GM23338 (cell line): ENCODE measurements at regions not wholly inside any gene's neighbourhood (a gene's known extent, or its start where the extent isn't known, plus 50 kb on each side); places are given as distances from the start of the nearest gene placed in this dataset.

Source experiments
- CREB1 ChIP-seq: fragments of 250-450 bp; sonication (Bioruptor Pico); IDR thresholded peaks from 2 replicates; pipeline ENCODE4 v1.5.0; 2020; ENCODE audit warnings: low read depth, mild to moderate bottlenecking, moderate library complexity
- EZH2 ChIP-seq: fragments of 200-600 bp; sonication (generic); IDR thresholded peaks from one replicate; pipeline ENCODE4 v1.8.0; 2017; ENCODE audit warnings: antibody characterized with exemption, mild to moderate bottlenecking, low read depth; ENCODE audit not compliant: unreplicated experiment
- EZH2phosphoT487 ChIP-seq: fragments of 200-600 bp; sonication (generic); IDR thresholded peaks from one replicate; pipeline ENCODE4 v1.8.1; 2018; ENCODE audit warnings: antibody characterized with exemption; ENCODE audit not compliant: unreplicated experiment
- JUNB ChIP-seq: IDR thresholded peaks from one replicate; pipeline ENCODE4 v1.6.1; 2016; ENCODE audit warnings: antibody characterized with exemption; ENCODE audit not compliant: unreplicated experiment
- NANOG ChIP-seq: IDR thresholded peaks from 2 replicates; pipeline ENCODE4 v1.6.1; 2016; ENCODE audit warnings: antibody characterized with exemption, borderline replicate concordance
- POLR2AphosphoS5 ChIP-seq: IDR thresholded peaks from 2 replicates; pipeline ENCODE4 v1.6.1; 2016; ENCODE audit warnings: antibody characterized with exemption, low read depth
- ZNF331 ChIP-seq: fragments of 250-450 bp; sonication (Bioruptor Pico); IDR thresholded peaks from 2 replicates; pipeline ENCODE4 v1.5.0; 2020; ENCODE audit warnings: low read depth, mild to moderate bottlenecking, moderate library complexity
- TF ChIP-seq, protein P1 (sequence below), 2 experiments: fragments of 200-600 bp in 1 of 2; sonication (generic) in 1 of 2; conservative IDR thresholded peaks; 2 replicates each; pipeline versions ENCODE4 v1.5.1 to v1.6.1; 2016 to 2017; ENCODE audit warnings: antibody characterized with exemption in 2 of 2, low read depth in 2 of 2, mild to moderate bottlenecking in 2 of 2, moderate library complexity in 1 of 2
- TF ChIP-seq, protein P2 (sequence below): IDR thresholded peaks from one replicate; pipeline ENCODE4 v1.6.1; 2018; ENCODE audit warnings: antibody characterized with exemption; ENCODE audit not compliant: unreplicated experiment
- TF ChIP-seq, protein P3 (sequence below): fragments of 250-450 bp; sonication (Bioruptor Pico); IDR thresholded peaks from 2 replicates; pipeline ENCODE4 v1.5.0; 2020; ENCODE audit warnings: mild to moderate bottlenecking, moderate library complexity
- TF ChIP-seq, protein P4 (sequence below): IDR thresholded peaks from 2 replicates; pipeline ENCODE4 v1.6.1; 2016; ENCODE audit warnings: antibody characterized with exemption

DNA sequence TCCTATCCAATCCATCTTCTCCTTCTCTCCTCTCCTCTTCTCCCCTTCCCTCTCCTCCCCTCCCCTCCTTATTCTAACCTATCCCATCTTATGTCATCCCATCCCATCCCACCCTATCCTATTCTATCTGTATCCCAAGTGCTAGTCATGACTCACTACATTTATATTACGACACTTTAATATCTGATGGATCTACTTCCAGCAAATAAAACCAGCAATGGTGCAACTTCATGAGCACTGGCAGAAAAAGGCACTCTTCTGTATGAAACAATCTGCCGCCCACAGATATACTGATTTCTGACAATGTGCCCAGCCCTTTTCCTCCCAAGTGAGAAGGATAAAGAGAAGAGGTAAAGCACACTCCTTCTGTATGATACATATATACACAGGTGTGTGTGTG lies 86.6 kb upstream of the ANKH start:
- TF ChIP-seq, protein P1, sequence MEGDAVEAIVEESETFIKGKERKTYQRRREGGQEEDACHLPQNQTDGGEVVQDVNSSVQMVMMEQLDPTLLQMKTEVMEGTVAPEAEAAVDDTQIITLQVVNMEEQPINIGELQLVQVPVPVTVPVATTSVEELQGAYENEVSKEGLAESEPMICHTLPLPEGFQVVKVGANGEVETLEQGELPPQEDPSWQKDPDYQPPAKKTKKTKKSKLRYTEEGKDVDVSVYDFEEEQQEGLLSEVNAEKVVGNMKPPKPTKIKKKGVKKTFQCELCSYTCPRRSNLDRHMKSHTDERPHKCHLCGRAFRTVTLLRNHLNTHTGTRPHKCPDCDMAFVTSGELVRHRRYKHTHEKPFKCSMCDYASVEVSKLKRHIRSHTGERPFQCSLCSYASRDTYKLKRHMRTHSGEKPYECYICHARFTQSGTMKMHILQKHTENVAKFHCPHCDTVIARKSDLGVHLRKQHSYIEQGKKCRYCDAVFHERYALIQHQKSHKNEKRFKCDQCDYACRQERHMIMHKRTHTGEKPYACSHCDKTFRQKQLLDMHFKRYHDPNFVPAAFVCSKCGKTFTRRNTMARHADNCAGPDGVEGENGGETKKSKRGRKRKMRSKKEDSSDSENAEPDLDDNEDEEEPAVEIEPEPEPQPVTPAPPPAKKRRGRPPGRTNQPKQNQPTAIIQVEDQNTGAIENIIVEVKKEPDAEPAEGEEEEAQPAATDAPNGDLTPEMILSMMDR (conservative IDR thresholded peaks at IDR 0.05; ENCODE audit: low read depth in 2 of 2): no peak
- TF ChIP-seq, protein P2, sequence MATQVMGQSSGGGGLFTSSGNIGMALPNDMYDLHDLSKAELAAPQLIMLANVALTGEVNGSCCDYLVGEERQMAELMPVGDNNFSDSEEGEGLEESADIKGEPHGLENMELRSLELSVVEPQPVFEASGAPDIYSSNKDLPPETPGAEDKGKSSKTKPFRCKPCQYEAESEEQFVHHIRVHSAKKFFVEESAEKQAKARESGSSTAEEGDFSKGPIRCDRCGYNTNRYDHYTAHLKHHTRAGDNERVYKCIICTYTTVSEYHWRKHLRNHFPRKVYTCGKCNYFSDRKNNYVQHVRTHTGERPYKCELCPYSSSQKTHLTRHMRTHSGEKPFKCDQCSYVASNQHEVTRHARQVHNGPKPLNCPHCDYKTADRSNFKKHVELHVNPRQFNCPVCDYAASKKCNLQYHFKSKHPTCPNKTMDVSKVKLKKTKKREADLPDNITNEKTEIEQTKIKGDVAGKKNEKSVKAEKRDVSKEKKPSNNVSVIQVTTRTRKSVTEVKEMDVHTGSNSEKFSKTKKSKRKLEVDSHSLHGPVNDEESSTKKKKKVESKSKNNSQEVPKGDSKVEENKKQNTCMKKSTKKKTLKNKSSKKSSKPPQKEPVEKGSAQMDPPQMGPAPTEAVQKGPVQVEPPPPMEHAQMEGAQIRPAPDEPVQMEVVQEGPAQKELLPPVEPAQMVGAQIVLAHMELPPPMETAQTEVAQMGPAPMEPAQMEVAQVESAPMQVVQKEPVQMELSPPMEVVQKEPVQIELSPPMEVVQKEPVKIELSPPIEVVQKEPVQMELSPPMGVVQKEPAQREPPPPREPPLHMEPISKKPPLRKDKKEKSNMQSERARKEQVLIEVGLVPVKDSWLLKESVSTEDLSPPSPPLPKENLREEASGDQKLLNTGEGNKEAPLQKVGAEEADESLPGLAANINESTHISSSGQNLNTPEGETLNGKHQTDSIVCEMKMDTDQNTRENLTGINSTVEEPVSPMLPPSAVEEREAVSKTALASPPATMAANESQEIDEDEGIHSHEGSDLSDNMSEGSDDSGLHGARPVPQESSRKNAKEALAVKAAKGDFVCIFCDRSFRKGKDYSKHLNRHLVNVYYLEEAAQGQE: no peak
- no peak for TF ChIP-seq EZH2
- no peak for TF ChIP-seq EZH2phosphoT487
- no peak for TF ChIP-seq CREB1
- no peak for TF ChIP-seq NANOG
- no peak for TF ChIP-seq POLR2AphosphoS5
- TF ChIP-seq, protein P3, sequence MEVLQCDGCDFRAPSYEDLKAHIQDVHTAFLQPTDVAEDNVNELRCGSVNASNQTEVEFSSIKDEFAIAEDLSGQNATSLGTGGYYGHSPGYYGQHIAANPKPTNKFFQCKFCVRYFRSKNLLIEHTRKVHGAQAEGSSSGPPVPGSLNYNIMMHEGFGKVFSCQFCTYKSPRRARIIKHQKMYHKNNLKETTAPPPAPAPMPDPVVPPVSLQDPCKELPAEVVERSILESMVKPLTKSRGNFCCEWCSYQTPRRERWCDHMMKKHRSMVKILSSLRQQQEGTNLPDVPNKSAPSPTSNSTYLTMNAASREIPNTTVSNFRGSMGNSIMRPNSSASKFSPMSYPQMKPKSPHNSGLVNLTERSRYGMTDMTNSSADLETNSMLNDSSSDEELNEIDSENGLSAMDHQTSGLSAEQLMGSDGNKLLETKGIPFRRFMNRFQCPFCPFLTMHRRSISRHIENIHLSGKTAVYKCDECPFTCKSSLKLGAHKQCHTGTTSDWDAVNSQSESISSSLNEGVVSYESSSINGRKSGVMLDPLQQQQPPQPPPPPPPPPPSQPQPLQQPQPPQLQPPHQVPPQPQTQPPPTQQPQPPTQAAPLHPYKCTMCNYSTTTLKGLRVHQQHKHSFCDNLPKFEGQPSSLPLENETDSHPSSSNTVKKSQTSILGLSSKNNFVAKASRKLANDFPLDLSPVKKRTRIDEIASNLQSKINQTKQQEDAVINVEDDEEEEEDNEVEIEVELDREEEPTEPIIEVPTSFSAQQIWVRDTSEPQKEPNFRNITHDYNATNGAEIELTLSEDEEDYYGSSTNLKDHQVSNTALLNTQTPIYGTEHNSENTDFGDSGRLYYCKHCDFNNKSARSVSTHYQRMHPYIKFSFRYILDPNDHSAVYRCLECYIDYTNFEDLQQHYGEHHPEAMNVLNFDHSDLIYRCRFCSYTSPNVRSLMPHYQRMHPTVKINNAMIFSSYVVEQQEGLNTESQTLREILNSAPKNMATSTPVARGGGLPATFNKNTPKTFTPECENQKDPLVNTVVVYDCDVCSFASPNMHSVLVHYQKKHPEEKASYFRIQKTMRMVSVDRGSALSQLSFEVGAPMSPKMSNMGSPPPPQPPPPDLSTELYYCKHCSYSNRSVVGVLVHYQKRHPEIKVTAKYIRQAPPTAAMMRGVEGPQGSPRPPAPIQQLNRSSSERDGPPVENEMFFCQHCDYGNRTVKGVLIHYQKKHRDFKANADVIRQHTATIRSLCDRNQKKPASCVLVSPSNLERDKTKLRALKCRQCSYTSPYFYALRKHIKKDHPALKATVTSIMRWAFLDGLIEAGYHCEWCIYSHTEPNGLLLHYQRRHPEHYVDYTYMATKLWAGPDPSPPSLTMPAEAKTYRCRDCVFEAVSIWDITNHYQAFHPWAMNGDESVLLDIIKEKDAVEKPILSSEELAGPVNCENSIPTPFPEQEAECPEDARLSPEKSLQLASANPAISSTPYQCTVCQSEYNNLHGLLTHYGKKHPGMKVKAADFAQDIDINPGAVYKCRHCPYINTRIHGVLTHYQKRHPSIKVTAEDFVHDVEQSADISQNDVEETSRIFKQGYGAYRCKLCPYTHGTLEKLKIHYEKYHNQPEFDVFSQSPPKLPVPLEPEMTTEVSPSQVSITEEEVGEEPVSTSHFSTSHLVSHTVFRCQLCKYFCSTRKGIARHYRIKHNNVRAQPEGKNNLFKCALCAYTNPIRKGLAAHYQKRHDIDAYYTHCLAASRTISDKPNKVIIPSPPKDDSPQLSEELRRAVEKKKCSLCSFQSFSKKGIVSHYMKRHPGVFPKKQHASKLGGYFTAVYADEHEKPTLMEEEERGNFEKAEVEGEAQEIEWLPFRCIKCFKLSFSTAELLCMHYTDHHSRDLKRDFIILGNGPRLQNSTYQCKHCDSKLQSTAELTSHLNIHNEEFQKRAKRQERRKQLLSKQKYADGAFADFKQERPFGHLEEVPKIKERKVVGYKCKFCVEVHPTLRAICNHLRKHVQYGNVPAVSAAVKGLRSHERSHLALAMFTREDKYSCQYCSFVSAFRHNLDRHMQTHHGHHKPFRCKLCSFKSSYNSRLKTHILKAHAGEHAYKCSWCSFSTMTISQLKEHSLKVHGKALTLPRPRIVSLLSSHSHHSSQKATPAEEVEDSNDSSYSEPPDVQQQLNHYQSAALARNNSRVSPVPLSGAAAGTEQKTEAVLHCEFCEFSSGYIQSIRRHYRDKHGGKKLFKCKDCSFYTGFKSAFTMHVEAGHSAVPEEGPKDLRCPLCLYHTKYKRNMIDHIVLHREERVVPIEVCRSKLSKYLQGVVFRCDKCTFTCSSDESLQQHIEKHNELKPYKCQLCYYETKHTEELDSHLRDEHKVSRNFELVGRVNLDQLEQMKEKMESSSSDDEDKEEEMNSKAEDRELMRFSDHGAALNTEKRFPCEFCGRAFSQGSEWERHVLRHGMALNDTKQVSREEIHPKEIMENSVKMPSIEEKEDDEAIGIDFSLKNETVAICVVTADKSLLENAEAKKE: no peak
- TF ChIP-seq JUNB: no peak
- TF ChIP-seq ZNF331 (CRISPR knock-in tag): no peak
- TF ChIP-seq, protein P4, sequence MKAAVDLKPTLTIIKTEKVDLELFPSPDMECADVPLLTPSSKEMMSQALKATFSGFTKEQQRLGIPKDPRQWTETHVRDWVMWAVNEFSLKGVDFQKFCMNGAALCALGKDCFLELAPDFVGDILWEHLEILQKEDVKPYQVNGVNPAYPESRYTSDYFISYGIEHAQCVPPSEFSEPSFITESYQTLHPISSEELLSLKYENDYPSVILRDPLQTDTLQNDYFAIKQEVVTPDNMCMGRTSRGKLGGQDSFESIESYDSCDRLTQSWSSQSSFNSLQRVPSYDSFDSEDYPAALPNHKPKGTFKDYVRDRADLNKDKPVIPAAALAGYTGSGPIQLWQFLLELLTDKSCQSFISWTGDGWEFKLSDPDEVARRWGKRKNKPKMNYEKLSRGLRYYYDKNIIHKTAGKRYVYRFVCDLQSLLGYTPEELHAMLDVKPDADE: no peak
